ENCODE measurements at regions not wholly inside any gene's neighbourhood (a gene's known extent, or its start where the extent isn't known, plus 50 kb on each side); places are given as distances from the start of the nearest gene placed in this dataset.

DNA sequence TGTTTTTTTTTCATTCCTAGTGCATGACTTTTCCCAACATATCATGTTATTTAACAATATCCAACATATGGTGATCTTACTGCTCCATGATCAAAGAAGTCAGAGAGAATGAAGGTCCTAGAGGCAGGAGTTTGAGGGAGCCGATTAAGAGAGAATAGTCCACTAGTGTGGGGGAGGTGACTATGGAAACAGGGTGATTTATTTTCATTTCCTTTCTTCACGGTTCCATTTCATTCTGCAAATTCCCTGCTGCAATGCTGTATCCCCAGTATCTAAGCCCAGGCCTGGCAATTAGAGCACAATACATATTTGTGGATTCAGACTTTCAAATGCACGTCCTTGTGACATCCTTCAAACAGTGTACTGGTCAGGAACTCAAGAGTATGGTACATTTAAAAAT lies 91.4 kb downstream of the CD83 start:
- H3K9me2 ChIP-seq (replicated peaks; ENCODE audit: control insufficient read depth, low read length) = no peaks in the 10 kb centered on the region
- H3K79me2 ChIP-seq (ENCODE audit: control insufficient read depth, low read length) = no peaks in the 10 kb centered on the region
- no peaks in the 10 kb centered on the region for H4K20me1 ChIP-seq (ENCODE audit: control insufficient read depth, insufficient read depth, low read depth, low read length)
- H3K4me1 ChIP-seq (ENCODE audit: control insufficient read depth, low read length) = peaks cover 21% of the 10 kb centered on the region
- H3K36me3 ChIP-seq (ENCODE audit: control insufficient read depth, low read length) = no peaks in the 10 kb centered on the region
- H3K27me3 ChIP-seq (ENCODE audit: control insufficient read depth, low read length) = no peaks in the 10 kb centered on the region
- no peak overlapping the region for H3K27ac ChIP-seq (ENCODE audit: low read depth, low read length)
- H3K9me3 ChIP-seq (ENCODE audit: control insufficient read depth, insufficient read depth, low read length) = no peaks in the 10 kb centered on the region
- no peak overlapping the region for H3K4me2 ChIP-seq (ENCODE audit: low read length)
- TF ChIP-seq, protein P1, sequence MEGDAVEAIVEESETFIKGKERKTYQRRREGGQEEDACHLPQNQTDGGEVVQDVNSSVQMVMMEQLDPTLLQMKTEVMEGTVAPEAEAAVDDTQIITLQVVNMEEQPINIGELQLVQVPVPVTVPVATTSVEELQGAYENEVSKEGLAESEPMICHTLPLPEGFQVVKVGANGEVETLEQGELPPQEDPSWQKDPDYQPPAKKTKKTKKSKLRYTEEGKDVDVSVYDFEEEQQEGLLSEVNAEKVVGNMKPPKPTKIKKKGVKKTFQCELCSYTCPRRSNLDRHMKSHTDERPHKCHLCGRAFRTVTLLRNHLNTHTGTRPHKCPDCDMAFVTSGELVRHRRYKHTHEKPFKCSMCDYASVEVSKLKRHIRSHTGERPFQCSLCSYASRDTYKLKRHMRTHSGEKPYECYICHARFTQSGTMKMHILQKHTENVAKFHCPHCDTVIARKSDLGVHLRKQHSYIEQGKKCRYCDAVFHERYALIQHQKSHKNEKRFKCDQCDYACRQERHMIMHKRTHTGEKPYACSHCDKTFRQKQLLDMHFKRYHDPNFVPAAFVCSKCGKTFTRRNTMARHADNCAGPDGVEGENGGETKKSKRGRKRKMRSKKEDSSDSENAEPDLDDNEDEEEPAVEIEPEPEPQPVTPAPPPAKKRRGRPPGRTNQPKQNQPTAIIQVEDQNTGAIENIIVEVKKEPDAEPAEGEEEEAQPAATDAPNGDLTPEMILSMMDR (IDR thresholded peaks at IDR 0.05; ENCODE audit: low read depth, low read length, poor library complexity, severe bottlenecking) = no peak
- TF ChIP-seq EZH2phosphoT487 (IDR thresholded peaks at IDR 0.05; ENCODE audit: borderline replicate concordance, low read length) = no peak
- no peak overlapping the region for H3K4me3 ChIP-seq (ENCODE audit: low read length)
- H3F3A ChIP-seq (ENCODE audit: control insufficient read depth, insufficient read depth) = no peaks in the 10 kb centered on the region; the same call in 1 of the 2 replicates

DNA sequence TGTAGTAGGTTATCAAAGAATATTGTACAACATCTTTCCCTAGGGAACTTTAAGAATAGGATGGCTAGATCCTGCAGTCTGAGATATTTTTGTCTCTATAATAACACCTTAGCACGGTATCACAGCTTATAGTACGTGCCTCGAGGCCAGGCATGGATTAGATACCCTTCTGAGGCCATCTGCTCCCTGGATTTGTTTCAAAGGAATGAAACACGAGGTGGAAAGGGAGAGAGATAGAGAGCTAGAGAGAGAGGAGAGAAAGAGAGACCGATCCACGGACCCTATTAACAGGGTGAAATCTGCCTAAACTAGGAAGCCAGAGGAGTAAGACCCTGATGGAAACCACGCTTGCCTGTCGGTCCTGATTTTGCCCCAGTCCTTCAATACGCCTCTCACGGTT lies 92.5 kb downstream of the CD83 start:
- Histone ChIP-seq H3K9me2 (replicated peaks; ENCODE audit: control insufficient read depth, low read length) (no peaks in the 10 kb centered on the region), H4K20me1 (ENCODE audit: control insufficient read depth, insufficient read depth, low read depth, low read length) (no peaks in the 10 kb centered on the region), H3K27me3 (ENCODE audit: control insufficient read depth, low read length) (no peaks in the 10 kb centered on the region), H3K27ac (ENCODE audit: low read depth, low read length) (no peak overlapping the region), H3K4me3 (ENCODE audit: low read length) (peak overlapping the region; percentile 92), H3K9me3 (ENCODE audit: control insufficient read depth, insufficient read depth, low read length) (no peaks in the 10 kb centered on the region), H3K4me2 (ENCODE audit: low read length) (peak overlapping the region; percentile 99), H3K79me2 (ENCODE audit: control insufficient read depth, low read length) (no peaks in the 10 kb centered on the region), H3F3A (ENCODE audit: control insufficient read depth, insufficient read depth) (no peaks in the 10 kb centered on the region; the same call in 1 of the 2 replicates), H3K36me3 (ENCODE audit: control insufficient read depth, low read length) (no peaks in the 10 kb centered on the region), H3K4me1 (ENCODE audit: control insufficient read depth, low read length) (peaks cover 21% of the 10 kb centered on the region)
- TF ChIP-seq, protein P1 (IDR thresholded peaks at IDR 0.05; ENCODE audit: low read depth, low read length, poor library complexity, severe bottlenecking) = no peak
- TF ChIP-seq EZH2phosphoT487 (IDR thresholded peaks at IDR 0.05; ENCODE audit: borderline replicate concordance, low read length) = no peak

DNA sequence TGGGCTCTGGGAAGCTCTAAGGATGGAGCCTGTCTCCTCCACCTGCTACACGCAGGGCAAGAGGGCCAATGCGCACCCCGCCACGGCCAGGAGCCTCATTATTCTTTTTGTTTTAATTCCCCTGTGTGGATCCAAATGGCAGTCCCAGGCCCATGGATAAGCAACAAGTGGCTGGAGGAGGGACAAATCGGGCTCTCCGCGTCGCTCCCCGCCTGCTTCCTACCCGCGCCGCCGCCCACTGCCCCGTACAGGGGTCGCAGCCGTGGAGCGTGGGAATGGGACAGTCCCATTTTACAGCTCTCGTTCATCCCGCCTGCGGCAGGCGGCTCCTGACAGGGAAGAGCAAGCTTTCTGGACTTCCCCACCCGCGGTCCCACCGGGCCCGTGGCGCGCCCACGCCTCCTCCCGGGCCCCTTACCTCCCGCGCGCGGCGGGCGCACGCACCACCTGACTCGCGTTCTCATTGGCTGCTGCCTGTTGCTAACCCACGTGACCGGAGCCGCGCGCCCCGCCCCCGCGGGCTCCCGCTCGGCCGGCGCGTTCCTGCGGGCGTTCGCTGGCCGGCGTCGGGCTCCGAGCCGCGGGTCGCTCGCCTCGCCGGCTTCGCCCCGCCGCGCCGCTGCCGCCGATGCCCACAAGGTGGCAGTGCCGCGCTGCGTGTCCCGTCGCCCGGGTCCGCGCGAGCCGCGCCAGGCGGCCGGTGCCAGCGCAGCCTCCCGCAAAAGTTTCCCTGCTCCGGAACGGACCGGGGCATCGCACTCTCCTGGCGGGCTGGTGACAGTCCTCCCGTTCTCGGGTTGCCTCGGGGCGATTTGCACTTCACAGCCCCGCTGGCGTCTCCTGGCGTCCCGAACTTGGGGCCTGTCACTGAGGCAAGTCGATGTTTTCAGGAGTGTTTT lies 93.3 kb downstream of the CD83 start:
- no peaks in the 10 kb centered on the region for H3K9me2 ChIP-seq (replicated peaks; ENCODE audit: control insufficient read depth, low read length)
- H3K79me2 ChIP-seq (ENCODE audit: control insufficient read depth, low read length) = no peaks in the 10 kb centered on the region
- H3K36me3 ChIP-seq (ENCODE audit: control insufficient read depth, low read length) = no peaks in the 10 kb centered on the region
- no peaks in the 10 kb centered on the region for H4K20me1 ChIP-seq (ENCODE audit: control insufficient read depth, insufficient read depth, low read depth, low read length)
- no peaks in the 10 kb centered on the region for H3K27me3 ChIP-seq (ENCODE audit: control insufficient read depth, low read length)
- H3K4me1 ChIP-seq (ENCODE audit: control insufficient read depth, low read length) = peaks cover 21% of the 10 kb centered on the region
- peak overlapping the region; percentile 99 for H3K4me2 ChIP-seq (ENCODE audit: low read length)
- no peaks in the 10 kb centered on the region; the same call in 1 of the 2 replicates for H3F3A ChIP-seq (ENCODE audit: control insufficient read depth, insufficient read depth)
- TF ChIP-seq, protein P1 (IDR thresholded peaks at IDR 0.05; ENCODE audit: low read depth, low read length, poor library complexity, severe bottlenecking) = peak; percentile 48
- TF ChIP-seq EZH2phosphoT487 (IDR thresholded peaks at IDR 0.05; ENCODE audit: borderline replicate concordance, low read length) = no peak
- no peaks in the 10 kb centered on the region for H3K9me3 ChIP-seq (ENCODE audit: control insufficient read depth, insufficient read depth, low read length)
- H3K27ac ChIP-seq (ENCODE audit: low read depth, low read length) = peak overlapping the region; percentile 36; the same call in 1 of the 2 replicates
- peak overlapping the region; percentile 92 for H3K4me3 ChIP-seq (ENCODE audit: low read length)
